ENCODE measurements at regions not wholly inside any gene's neighbourhood (a gene's known extent, or its start where the extent isn't known, plus 50 kb on each side); places are given as distances from the start of the nearest gene placed in this dataset.

GRCh38 chr16:26806657-26807056, 260.1 kb upstream of the C16orf82 start:
- DNase-seq (ENCODE audit: low spot score): no peak
- in situ Hi-C loops (cut with MboI; ENCODE audit: low sequenced_read_pairs, unreplicated experiment): no loop called here
- TF ChIP-seq CTCF (IDR thresholded peaks at IDR 0.05; ENCODE audit: borderline replicate concordance, control extremely low read depth, extremely low read depth, insufficient read depth, missing control alignments): no peak

GRCh38 chr16:26809461-26809860, 257.3 kb upstream of the C16orf82 start:
- TF ChIP-seq CTCF (IDR thresholded peaks at IDR 0.05; ENCODE audit: borderline replicate concordance, control extremely low read depth, extremely low read depth, insufficient read depth, missing control alignments): no peak
- no peak for DNase-seq (ENCODE audit: low spot score)
- in situ Hi-C loops (cut with MboI; ENCODE audit: low sequenced_read_pairs, unreplicated experiment): no loop called here

GRCh38 chr16:26816266-26816665, 250.5 kb upstream of the C16orf82 start:
- in situ Hi-C loops (cut with MboI; ENCODE audit: low sequenced_read_pairs, unreplicated experiment): no loop called here
- TF ChIP-seq CTCF (IDR thresholded peaks at IDR 0.05; ENCODE audit: borderline replicate concordance, control extremely low read depth, extremely low read depth, insufficient read depth, missing control alignments): no peak
- no peak for DNase-seq (ENCODE audit: low spot score)

- in situ Hi-C loops (cut with MboI; ENCODE audit: low sequenced_read_pairs, unreplicated experiment): no loop called here
- no peak for TF ChIP-seq CTCF (IDR thresholded peaks at IDR 0.05; ENCODE audit: borderline replicate concordance, control extremely low read depth, extremely low read depth, insufficient read depth, missing control alignments)
- DNase-seq (ENCODE audit: low spot score): no peak
Measured at GRCh38 chr16:26816885-26817571, 249.7 kb upstream of the C16orf82 start.

- TF ChIP-seq CTCF (IDR thresholded peaks at IDR 0.05; ENCODE audit: borderline replicate concordance, control extremely low read depth, extremely low read depth, insufficient read depth, missing control alignments): no peak
- in situ Hi-C loops (cut with MboI; ENCODE audit: low sequenced_read_pairs, unreplicated experiment): no loop called here
Measured at GRCh38 chr16:26818393-26818792, 248.3 kb upstream of the C16orf82 start.

GRCh38 chr16:26824469-26824868, 242.3 kb upstream of the C16orf82 start:
- no peak for DNase-seq (ENCODE audit: low spot score)
- in situ Hi-C loops (cut with MboI; ENCODE audit: low sequenced_read_pairs, unreplicated experiment): no loop called here
- TF ChIP-seq CTCF (IDR thresholded peaks at IDR 0.05; ENCODE audit: borderline replicate concordance, control extremely low read depth, extremely low read depth, insufficient read depth, missing control alignments): no peak

More at GRCh38 chr16:26818393-26818792, 248.3 kb upstream of the C16orf82 start:
- DNase-seq (ENCODE audit: low spot score): no peak

All from GM13976 (cell line).